GF-D8 (cell line): ENCODE measurements at regions not wholly inside any gene's neighbourhood (a gene's known extent, or its start where the extent isn't known, plus 50 kb on each side); places are given as distances from the start of the nearest gene placed in this dataset.
A peak's percentile ranks its signal among the peaks of the same experiment; 100 is the strongest.

Experiments
- DNase-seq: peaks from one replicate; lab custom pipeline; 2025; lab: John Stamatoyannopoulos, UW

DNA sequence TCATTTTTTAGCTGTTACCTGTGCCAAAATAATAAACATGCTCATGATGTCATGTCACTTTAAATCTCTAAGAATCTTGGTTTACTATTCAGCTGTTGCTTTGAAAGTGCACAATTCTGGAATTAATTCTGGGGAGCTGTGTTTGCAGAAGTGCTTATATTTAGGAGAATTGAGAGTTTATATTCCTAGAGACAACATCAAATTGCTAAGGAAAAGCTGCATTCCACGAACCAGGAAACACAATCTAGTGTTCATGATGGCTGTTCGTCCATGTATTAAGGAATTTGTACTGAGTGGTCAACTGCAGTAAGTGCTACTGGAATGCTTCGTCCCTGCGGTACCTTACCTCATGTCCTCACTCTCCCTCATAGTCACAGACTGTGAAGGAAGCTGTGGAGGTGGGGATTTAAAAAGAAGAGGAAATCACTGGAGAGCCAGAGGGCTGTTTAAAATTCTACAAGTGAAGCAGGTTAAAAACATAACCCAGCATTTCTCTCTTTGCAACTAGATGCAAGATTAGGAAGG, 161.0 kb downstream of the TRMT11 start:
- no peak for DNase-seq

DNA sequence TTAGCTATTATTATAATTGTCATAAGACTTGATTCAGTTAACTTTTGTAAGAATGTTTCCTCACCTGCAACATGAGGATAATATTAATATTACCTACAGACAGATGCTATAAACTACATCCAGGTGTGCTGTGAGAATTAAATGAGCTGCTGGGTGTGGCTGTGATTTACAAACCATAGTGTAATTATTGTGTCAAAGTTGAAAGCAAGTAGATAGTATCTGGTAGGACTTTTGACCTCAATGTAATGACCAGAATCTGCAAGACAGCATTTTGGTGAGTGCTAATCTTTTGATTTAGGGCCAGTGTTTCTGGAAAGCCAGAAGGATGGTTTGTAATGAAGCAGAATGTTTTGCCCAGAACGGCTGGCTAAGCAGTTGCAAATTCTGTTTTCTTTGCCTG, 162.5 kb downstream of the TRMT11 start:
- no peak for DNase-seq

- no peak for DNase-seq
These were observed 166.0 kb downstream of the TRMT11 start for GRCh38 chr6:126152372-126152745.

- DNase-seq: no peak
These were observed 167.3 kb downstream of the TRMT11 start for GRCh38 chr6:126153661-126154060.

DNA sequence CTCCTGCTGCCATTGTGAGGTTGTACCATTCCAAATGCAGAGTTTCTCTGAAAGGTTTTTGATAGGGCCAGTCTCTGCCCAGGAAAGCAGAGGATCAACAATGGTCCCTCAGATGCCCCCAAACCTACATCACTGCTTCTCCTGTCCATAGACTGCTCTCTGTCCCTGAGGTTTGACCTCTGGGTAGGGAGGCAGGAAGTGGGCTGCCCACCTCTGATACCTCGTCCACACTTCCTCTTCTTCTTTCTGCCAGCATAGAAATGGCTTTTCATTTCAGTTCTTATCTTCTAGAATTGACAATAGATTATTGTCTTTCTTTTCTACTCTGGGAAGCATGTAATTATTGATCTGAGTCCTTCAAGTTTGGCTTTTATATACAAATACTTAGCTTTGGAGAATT, 170.6 kb downstream of the TRMT11 start:
- no peak for DNase-seq

- no peak for DNase-seq
These were observed 172.2 kb upstream of the CENPW start for GRCh38 chr6:126167726-126168125.

- DNase-seq: no peak
These were observed 169.5 kb upstream of the CENPW start for GRCh38 chr6:126170433-126170832.

DNA sequence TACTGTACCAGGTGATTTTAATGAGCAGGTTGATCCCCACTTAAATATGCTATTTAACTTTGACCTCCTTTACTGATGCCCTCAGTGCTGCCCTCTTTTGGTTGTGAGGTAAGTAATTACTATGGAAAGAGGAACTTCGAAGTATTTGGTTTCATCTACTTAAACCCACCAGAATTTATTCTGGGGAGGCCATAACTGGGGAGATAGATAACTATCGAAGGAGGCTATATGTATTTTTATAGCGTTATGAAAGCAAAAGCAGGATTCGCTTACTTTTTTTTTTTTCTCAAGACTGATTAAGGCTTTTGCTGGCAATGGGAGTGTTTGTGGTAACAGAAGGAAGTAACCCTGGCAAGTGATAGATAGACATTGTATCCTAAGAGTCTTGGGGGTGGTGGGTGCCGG, 168.9 kb upstream of the CENPW start:
- peak; percentile 60 for DNase-seq

- DNase-seq: no peak
These were observed 167.8 kb upstream of the CENPW start for GRCh38 chr6:126172131-126172530.

GRCh38 chr6:126173265-126173664, 166.7 kb upstream of the CENPW start:
- no peak for DNase-seq

DNA sequence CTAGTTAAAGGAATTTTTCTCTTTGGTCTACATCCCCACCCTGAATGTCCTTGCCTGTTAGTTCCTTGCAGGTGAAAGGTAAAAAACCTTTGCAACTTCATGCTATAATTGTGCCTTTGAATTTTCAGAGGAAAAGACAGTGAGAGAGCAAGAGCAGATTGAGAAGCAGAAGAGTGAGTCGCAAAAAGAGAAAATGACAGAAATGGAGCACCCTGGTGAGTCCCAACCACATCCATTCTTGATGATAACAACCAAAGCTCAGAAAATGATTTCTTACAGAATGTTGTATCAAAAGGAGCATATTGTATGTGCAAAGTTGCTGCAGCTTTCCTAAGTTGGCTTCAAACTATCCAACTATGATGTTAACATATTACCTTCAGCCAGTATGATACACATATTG, 165.2 kb upstream of the CENPW start:
- no peak for DNase-seq

DNA sequence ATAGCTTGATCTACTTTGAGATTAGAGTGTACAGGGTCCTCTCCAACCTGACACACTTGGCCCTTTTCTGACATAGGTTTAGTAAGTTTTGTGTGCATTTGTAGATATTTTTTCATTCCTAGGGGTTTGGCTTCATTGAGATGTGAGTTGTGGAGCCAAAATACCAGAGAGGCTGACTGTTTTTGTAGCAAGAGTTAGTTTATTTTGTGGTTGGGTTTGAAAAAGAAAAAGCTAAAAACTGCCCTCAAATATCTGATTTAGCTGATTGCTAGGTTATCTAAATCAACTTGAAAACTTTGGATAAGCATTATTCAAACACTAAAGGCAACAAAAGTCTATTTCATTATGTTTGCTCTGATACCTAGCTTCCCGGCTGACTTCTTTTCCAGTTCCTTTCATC, 164.7 kb upstream of the CENPW start:
- DNase-seq: no peak

- peak; percentile 9 for DNase-seq
These were observed 163.6 kb upstream of the CENPW start for GRCh38 chr6:126176282-126176681.

DNA sequence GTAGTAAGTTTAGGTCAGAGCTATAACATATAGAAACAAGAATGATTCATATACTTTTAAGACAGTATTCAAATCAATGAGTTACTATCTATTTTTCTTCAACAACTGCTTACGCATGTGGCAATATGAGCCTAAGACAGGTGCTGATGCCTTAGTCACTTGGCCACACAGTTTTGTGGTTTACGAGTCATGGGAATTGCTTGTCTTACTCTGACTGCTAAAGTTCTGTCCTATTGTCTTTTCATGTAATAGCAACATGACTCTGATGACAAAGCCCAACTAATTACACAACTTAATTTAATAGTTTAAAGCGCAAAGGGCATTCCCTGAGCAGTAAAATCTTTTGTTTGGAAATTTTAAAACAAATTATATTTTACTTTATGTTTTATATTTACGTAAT, 159.3 kb upstream of the CENPW start:
- no peak for DNase-seq

GRCh38 chr6:126181173-126181741, 158.7 kb upstream of the CENPW start:
- DNase-seq: no peak

- no peak for DNase-seq
These were observed 158.0 kb upstream of the CENPW start for GRCh38 chr6:126181890-126182289.

DNA sequence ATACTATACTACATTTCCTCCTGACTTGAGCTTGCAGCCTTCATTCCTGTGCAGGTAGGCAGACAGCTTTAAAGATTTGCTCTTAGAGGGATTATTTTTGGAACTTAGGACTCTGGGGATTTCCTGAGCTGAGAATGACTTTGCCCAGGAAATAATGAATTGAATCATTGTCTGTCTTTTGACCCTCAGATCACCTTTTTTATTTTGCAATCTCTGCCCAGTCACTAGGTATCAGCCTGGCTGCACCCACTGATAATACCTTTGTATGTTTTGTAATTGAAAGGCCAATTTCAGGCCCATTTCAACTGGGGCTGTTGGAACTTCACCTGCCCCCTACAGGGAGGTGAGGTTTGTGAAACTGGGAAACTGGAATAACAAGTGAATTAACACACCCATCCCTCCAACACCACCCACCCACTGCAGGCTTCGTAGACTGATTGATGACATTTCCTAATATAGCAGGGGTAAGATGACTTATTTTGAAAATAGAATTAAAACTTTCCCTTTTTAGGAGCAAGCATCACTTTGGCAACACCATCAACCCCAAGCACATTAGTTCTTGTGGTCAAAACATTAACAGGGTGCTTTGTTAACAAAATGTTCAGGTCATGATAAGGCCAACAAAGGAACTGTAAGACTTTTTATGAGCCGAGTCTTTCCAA, 157.1 kb upstream of the CENPW start:
- no peak for DNase-seq

DNA sequence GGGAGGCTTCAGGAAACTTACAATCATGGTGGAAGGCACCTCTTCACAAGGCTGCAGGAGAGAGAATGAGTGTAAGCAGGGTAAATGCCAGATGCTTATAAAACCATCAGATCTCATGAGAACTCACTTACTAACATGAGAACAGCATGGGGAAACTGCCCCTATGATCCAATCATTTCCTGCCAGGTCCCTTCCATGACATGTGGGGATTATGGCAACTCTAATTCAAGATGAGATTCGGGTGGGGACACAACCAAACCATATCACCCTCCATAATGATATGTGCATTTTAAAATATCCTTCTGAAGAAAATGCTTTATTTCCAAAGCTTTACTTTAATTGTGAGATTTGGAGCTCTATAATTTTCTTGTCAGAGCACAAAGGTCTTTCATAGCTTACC, 154.1 kb upstream of the CENPW start:
- no peak for DNase-seq

DNA sequence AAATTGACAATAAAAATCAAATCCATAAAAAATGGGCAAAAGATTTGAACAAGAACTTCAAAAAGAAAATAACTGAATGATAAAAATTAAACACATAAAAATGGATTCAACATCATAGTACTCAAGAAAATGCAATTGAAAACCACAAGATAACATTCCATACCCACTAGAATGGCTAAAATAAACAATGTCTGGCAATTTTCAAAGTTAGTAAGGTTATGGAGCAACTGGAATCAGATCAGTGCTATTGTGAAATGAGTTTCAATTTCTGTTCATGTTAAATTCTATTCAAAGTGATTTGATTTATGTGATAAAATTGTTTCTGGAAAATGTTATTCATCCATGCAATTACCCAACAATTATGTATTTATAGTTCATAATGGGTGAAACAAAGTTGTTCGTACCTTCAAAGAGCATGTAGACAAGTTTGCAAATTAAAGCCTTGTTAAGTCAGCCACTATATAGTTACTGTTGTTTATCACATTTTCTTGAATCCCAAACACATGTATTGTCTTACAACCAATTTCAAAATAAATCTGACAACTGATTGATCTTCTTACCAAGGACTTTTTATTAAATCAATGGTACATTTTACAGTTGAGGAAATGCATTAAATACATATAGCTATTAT, 151.5 kb upstream of the CENPW start:
- no peak for DNase-seq

GRCh38 chr6:126195625-126196236, 144.2 kb upstream of the CENPW start:
- DNase-seq: no peak

- no peak for DNase-seq
These were observed 141.3 kb upstream of the CENPW start for GRCh38 chr6:126198631-126199030.

DNA sequence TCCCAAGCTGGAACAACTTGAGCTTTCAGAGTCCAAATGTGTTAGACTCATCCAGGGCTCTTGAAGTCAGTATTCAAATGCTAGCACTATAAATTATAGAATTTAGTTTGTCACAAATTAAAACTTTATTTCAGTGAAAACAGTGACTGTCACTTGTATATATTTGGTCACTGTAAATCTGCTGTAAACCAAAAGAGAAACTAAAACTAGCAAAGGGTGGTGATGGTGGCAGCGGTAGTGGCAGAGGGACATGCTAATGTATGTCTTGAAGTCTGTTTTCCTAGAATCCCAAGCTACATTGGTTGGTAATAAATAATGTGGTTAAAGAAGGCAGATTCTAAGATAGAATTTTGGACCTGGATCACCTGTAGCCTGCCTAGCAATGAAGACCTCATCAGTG, 140.4 kb upstream of the CENPW start:
- DNase-seq: no peak

DNA sequence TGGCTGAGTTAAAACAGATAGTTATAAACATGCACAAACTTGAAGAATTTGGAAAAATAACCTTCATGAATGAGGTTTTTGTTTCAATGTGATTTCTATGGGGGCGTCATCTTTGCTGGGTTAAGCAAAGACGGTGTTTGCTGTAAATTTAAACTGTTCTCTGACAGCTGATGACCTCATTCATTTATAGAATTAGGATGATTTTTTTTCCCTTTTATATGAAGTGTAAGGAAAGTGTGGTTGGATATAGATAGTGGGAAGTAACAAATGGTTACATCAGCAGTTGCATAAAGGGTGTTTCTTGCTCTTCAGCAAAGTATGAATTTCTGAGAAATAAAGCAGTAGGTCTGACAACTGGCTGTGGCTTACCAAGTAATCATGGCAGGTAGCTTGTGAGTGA, 137.2 kb upstream of the CENPW start:
- no peak for DNase-seq
